Tibial nerve (tissue), 4 donors: ENCODE measurements at regions not wholly inside any gene's neighbourhood (a gene's known extent, or its start where the extent isn't known, plus 50 kb on each side); places are given as distances from the start of the nearest gene placed in this dataset.

Source experiments
- DNase-seq, 2 donors: peaks; one replicate each; pipeline ENCODE4 v3.0.0-alpha.2; 2019; ENCODE audit warnings: low spot score in 2 of 2
- H3K27ac ChIP-seq, 4 donors: fragments of 200-600 bp; sonication (generic) in 3 of 4; one replicate each; pipeline ENCODE4 v1.5.1; 2017 to 2019; ENCODE audit warnings: mild to moderate bottlenecking in 1 of 4
- H3K27me3 ChIP-seq, 2 donors: fragments of 200-600 bp; sonication (generic) in 1 of 2; one replicate each; pipeline versions ENCODE4 v1.5.1 to v1.6.0; 2017 to 2019
- H3K36me3 ChIP-seq, 3 donors: fragments of 200-600 bp; sonication (generic); one replicate each; pipeline ENCODE4 v1.5.1; 2018 to 2019
- H3K4me1 ChIP-seq, 4 donors: fragments of 200-600 bp; sonication (generic) in 3 of 4; one replicate each; pipeline ENCODE4 v1.5.1; 2017 to 2019
- H3K4me3 ChIP-seq, 4 donors: fragments of 200-600 bp; sonication (generic) in 3 of 4; one replicate each; pipeline ENCODE4 v1.5.1; 2017 to 2019; ENCODE audit warnings: mild to moderate bottlenecking in 1 of 4, moderate library complexity in 1 of 4
- H3K9me3 ChIP-seq, 4 donors: fragments of 200-600 bp; sonication (generic) in 3 of 4; one replicate each; pipeline ENCODE4 v1.5.1; 2017 to 2019
- EP300 ChIP-seq, 2 donors: sonication (generic); formaldehyde crosslinking; IDR thresholded peaks; one replicate each; pipeline ENCODE4 v1.6.1; 2017; ENCODE audit warnings: antibody characterized with exemption in 2 of 2, mild to moderate bottlenecking in 1 of 2
- POLR2A ChIP-seq, 2 donors: fragments of 450-650 bp; IDR thresholded peaks; one replicate each; pipeline ENCODE4 v1.6.1; 2017; ENCODE audit warnings: antibody characterized with exemption in 2 of 2, mild to moderate bottlenecking in 2 of 2, moderate library complexity in 2 of 2
- WGBS, 2 donors: methylation state at CpG; one replicate each; pipeline ENCODE4 v1.1.5; 2018; 5-methylcytosine and 5-hydroxymethylcytosine counted together
- TF ChIP-seq, protein P1 (sequence below), 5 experiments: fragments of 200-600 bp in 3 of 5; fragments of 450-650 bp in 2 of 5; sonication (generic) in 3 of 5; IDR thresholded peaks; one replicate each; pipeline ENCODE4 v1.5.1; 2016 to 2019; ENCODE audit warnings: antibody characterized with exemption in 5 of 5, mild to moderate bottlenecking in 3 of 5, moderate library complexity in 2 of 5

DNA sequence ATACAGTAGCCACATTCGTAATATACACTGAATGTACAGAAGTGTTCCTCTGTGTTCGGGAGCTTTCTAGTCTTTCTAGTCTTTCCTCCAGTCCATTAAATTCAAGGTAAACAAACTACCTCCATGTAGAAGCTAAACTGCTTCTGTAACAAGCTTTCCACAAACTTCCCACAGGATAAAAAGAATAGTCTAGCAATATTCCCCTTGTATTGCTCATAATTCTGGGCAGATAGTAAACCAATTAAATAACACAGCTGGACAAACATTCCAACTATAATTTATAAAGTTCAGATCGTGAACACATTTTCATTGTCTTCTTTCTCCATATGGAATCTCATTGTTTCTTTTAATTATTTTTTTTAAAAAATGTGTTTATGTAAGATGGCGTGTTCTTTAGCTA, 307.2 kb downstream of the AEBP2 start:
- H3K36me3 ChIP-seq, result no peaks in the 10 kb centered on the region
- TF ChIP-seq POLR2A (IDR thresholded peaks at IDR 0.05) (no peak), EP300 (IDR thresholded peaks at IDR 0.05) (no peak)
- TF ChIP-seq, protein P1, sequence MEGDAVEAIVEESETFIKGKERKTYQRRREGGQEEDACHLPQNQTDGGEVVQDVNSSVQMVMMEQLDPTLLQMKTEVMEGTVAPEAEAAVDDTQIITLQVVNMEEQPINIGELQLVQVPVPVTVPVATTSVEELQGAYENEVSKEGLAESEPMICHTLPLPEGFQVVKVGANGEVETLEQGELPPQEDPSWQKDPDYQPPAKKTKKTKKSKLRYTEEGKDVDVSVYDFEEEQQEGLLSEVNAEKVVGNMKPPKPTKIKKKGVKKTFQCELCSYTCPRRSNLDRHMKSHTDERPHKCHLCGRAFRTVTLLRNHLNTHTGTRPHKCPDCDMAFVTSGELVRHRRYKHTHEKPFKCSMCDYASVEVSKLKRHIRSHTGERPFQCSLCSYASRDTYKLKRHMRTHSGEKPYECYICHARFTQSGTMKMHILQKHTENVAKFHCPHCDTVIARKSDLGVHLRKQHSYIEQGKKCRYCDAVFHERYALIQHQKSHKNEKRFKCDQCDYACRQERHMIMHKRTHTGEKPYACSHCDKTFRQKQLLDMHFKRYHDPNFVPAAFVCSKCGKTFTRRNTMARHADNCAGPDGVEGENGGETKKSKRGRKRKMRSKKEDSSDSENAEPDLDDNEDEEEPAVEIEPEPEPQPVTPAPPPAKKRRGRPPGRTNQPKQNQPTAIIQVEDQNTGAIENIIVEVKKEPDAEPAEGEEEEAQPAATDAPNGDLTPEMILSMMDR (IDR thresholded peaks at IDR 0.05), result no peak
- H3K4me3 ChIP-seq, result no peak overlapping the region
- WGBS, 2 donors, result 66 to 73% methylated on average over 4 of the region's 4 CpGs
- H3K27ac ChIP-seq, result no peak overlapping the region
- peaks cover 0 to 5% (median 0%) of the 10 kb centered on the region in 4 donors for H3K4me1 ChIP-seq
- H3K27me3 ChIP-seq, result no peaks in the 10 kb centered on the region
- DNase-seq, result no peak
- peaks cover 0 to 8% (median 0%) of the 10 kb centered on the region in 4 donors for H3K9me3 ChIP-seq

GRCh38 chr12:19749906-19750574, 310.7 kb downstream of the AEBP2 start:
- TF ChIP-seq POLR2A (IDR thresholded peaks at IDR 0.05), result no peak
- no peak for TF ChIP-seq EP300 (IDR thresholded peaks at IDR 0.05)
- TF ChIP-seq, protein P1 (IDR thresholded peaks at IDR 0.05), result no peak
- 77 to 84% methylated on average over 7 of the region's 7 CpGs for WGBS, 2 donors
- no peak overlapping the region for H3K27ac ChIP-seq

GRCh38 chr12:19751078-19751477, 311.8 kb downstream of the AEBP2 start:
- 88 to 89% methylated on average over 1 of the region's 1 CpG for WGBS, 2 donors
- TF ChIP-seq EP300 (IDR thresholded peaks at IDR 0.05), result no peak
- no peak for TF ChIP-seq POLR2A (IDR thresholded peaks at IDR 0.05)
- TF ChIP-seq, protein P1 (IDR thresholded peaks at IDR 0.05), result no peak
- H3K9me3 ChIP-seq, result peaks cover 0 to 17% (median 4%) of the 10 kb centered on the region in 4 donors

More at GRCh38 chr12:19749906-19750574, 310.7 kb downstream of the AEBP2 start:
- no peaks in the 10 kb centered on the region for H3K4me1 ChIP-seq
- no peaks in the 10 kb centered on the region for H3K36me3 ChIP-seq
- H3K9me3 ChIP-seq, result peaks cover 0 to 17% (median 4%) of the 10 kb centered on the region in 4 donors
- H3K27me3 ChIP-seq, result no peaks in the 10 kb centered on the region
- DNase-seq, result no peak
- H3K4me3 ChIP-seq, result no peak overlapping the region

GRCh38 chr12:19752712-19753111, 313.4 kb downstream of the AEBP2 start:
- no peak for DNase-seq
- H3K4me3 ChIP-seq, result no peak overlapping the region
- peaks cover 0 to 17% (median 4%) of the 10 kb centered on the region in 4 donors for H3K9me3 ChIP-seq
- 90% methylated on average over 3 of the region's 3 CpGs for WGBS, 2 donors
- no peak overlapping the region for H3K27ac ChIP-seq
- H3K4me1 ChIP-seq, result no peaks in the 10 kb centered on the region
- TF ChIP-seq POLR2A (IDR thresholded peaks at IDR 0.05) (no peak), EP300 (IDR thresholded peaks at IDR 0.05) (no peak)
- TF ChIP-seq, protein P1 (IDR thresholded peaks at IDR 0.05), result no peak
- H3K36me3 ChIP-seq, result no peaks in the 10 kb centered on the region
- no peaks in the 10 kb centered on the region for H3K27me3 ChIP-seq

More at GRCh38 chr12:19751078-19751477, 311.8 kb downstream of the AEBP2 start:
- H3K36me3 ChIP-seq, result no peaks in the 10 kb centered on the region
- DNase-seq, result no peak
- H3K27ac ChIP-seq, result no peak overlapping the region
- no peaks in the 10 kb centered on the region for H3K4me1 ChIP-seq
- H3K4me3 ChIP-seq, result no peak overlapping the region
- no peaks in the 10 kb centered on the region for H3K27me3 ChIP-seq

- no peak for TF ChIP-seq POLR2A (IDR thresholded peaks at IDR 0.05)
- no peak for TF ChIP-seq EP300 (IDR thresholded peaks at IDR 0.05)
- TF ChIP-seq, protein P1 (IDR thresholded peaks at IDR 0.05), result no peak
- H3K4me1 ChIP-seq, result no peaks in the 10 kb centered on the region
- H3K27ac ChIP-seq, result no peak overlapping the region
- no peak overlapping the region for H3K4me3 ChIP-seq
- H3K9me3 ChIP-seq, result peaks cover 0 to 9% (median 4%) of the 10 kb centered on the region in 4 donors
- no peaks in the 10 kb centered on the region for H3K27me3 ChIP-seq
- WGBS, 2 donors, result 69 to 70% methylated on average over 2 of the region's 2 CpGs
- no peak for DNase-seq
- H3K36me3 ChIP-seq, result no peaks in the 10 kb centered on the region
These were observed 315.8 kb downstream of the AEBP2 start for GRCh38 chr12:19755136-19755535.
